NCI-H510A treated with DMSO at 0.1 percent for 48 hours (cell line): ENCODE measurements at regions not wholly inside any gene's neighbourhood (a gene's known extent, or its start where the extent isn't known, plus 50 kb on each side); places are given as distances from the start of the nearest gene placed in this dataset.

Experiments
- DNase-seq: peaks from one replicate; lab custom pipeline; 2025; lab: John Stamatoyannopoulos, UW

DNA sequence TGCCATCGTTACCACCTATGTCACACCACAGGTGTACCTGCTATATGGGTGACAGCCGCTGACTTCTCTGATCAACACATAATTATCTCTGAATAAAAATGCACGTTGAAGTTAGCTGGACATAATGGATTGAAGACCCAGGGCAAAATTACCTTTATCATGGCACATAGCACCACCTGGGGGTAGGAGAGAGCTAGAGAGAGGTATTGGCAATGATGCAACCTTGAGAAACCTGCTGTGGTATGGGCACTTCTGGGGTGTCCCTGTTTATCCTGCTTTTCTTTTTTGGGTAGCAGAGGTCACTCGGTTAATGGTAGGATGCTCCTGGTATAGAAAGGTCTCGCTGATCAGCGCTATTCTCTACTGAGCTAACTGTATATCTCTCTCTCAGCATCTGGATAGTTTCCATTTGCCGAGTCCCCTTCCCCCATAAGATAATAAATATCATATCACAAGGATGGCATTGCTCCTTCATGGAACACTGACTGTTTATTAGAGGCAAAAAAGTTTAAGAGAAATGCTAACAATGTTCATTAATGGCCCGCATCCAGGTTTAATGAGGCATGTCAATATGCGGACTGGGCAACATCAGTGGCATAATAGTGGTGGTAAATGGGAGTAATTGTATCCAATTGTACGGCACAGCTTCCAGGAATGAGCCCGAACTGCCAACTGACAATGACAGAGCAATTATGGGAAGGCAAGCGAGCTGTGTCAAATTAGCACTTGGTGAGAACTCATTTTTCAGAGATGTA lies 323.1 kb downstream of the TFEC start:
- peak; percentile 57 for DNase-seq

- DNase-seq, result no peak
Observed at GRCh38 chr7:115704884-115705283, 325.7 kb downstream of the TFEC start.

DNA sequence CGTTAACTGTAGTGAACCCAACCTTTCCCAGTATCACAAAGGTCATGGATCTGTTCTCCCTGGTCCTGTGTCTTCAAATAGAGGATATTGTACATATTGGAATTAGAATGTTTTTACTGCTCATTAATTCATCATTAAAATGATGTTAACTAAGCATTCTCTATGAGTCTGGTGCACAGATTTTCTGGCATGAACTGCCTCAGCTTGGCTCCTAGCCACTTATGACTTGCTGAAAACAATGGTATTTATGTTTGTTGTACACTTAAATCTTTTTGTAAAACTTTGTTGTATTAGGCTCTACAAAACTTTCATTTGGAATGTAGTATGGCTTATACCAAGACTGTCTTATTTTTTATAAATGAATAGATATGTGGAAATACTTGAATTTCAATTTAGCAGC lies 329.4 kb downstream of the TFEC start:
- no peak for DNase-seq

GRCh38 chr7:115694424-115694823 lies 336.1 kb downstream of the TFEC start:
- DNase-seq, result no peak

- no peak for DNase-seq
Observed at GRCh38 chr7:115693779-115694178, 336.8 kb downstream of the TFEC start.

- DNase-seq, result no peak
Observed at GRCh38 chr7:115689941-115690340, 340.6 kb downstream of the TFEC start.

GRCh38 chr7:115683093-115683492 lies 347.5 kb downstream of the TFEC start:
- DNase-seq, result no peak

DNA sequence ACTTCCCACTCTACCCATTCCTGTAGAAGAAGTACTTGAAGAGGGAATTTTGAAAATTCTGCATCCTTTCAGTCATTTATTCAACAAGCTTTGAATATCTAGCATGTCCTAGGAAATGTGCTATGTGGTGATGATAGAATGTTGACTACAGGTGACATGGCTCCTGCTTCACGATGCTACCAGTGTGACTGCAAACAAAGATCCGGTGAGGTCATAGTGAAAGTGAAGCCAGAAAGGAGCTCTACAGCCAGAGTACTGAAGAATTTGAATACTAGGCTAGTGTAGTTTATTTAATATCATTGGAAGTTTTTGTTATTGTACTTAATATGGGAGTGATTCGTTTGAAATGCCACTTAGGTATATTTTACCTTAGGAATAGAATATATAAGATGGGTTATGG lies 348.1 kb downstream of the TFEC start:
- no peak for DNase-seq

DNA sequence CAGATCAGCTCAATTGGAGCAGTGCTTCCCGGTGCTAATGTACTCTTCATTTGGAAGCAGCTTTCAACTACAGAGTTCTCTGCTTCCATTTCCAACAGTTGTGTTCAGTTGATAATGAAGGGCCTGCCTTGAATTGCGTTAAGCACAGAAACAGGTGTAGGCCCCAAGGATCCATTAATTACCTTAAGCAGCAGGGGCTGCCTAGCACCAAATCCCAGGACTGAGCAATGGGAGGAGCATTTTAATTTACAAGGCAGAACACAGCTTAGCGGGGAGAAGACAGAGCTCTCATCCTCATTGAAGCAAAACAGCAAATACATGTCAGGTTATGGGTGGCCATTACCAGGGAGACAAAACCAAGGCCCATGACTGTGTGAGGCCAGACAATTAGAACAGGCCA lies 349.6 kb downstream of the TFEC start:
- no peak for DNase-seq

DNA sequence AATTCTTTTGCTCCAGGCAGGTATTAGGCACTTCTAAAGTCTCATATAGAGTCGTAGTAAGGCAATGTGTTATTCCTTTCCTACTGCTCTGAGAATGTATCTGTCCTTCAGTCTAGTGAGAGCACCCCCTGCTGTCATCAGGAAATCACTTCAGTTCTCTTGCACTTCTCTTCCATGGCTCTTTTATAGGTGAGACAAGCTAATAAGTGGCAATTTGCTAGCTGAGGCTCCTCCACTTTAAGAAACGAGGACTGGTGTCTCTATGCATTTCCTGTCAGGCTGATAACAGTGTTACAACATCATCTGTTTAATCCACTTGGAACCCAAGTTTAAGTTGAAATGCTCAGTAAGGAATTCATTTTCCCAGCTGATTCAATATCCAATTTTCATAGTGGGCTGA lies 350.6 kb downstream of the TFEC start:
- DNase-seq, result peak; percentile 13

- no peak for DNase-seq
Observed at GRCh38 chr7:115679423-115679822, 351.1 kb downstream of the TFEC start.

- DNase-seq, result no peak
Observed at GRCh38 chr7:115678086-115678982, 352.2 kb downstream of the TFEC start.

GRCh38 chr7:115676707-115677106 lies 353.9 kb downstream of the TFEC start:
- DNase-seq, result no peak

DNA sequence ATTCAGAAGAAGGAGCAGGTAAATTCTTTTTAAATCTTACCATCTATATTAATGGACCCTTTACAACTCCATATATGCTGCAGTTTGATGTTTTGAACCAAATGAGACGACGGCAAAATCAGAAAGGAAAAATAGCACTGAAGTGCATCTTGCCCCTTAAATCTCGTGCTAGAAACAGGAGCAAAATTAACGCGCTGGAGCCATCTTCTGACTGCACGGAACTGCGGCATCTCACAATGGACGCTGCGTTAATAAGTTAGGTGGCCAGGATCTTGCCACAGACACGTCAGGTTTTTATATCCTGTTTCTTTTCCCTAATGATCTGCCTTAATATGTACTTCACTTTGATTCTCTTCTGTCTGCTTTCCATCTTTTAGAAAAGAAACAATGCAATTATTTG lies 354.5 kb downstream of the TFEC start:
- peak; percentile 55 for DNase-seq

GRCh38 chr7:115674467-115675024 lies 356.0 kb downstream of the TFEC start:
- DNase-seq, result no peak

- no peak for DNase-seq
Observed at GRCh38 chr7:115672024-115672423, 358.5 kb downstream of the TFEC start.

DNA sequence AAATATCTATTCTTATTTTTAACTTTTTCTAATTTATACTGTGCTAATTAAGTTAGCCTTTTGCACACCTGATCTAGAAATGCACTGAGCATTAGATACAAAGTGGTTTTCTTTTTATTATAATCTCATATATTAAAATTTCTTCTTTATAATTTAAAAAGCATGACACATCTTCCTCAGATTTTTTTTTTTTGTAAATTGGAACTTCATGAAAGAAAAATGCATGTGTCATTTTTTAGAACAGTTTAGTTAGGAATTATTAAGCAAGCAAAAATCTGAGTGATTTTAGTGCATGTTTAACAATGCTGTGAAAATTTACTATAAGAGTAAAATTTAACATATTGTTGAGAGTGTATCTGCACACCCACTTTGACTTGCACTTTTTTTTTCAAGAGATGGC lies 367.9 kb downstream of the TFEC start:
- no peak for DNase-seq

DNA sequence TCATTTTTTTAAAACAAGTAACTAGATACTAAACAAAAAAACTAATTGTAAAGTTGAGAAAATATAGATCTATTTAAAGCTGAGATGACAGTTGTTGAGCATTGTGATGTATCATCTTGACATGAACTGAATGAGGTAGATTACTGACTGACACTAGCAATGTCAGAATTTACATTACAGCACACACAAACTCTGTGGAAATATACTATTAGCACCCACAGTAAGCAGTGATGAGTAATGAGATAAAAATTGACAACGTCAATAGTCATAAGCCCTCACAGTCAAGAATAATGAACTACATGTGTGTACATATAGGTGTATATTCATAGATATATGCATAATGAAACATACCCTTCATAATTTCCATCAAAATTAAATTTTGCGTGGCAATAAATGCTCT lies 368.4 kb downstream of the TFEC start:
- no peak for DNase-seq

DNA sequence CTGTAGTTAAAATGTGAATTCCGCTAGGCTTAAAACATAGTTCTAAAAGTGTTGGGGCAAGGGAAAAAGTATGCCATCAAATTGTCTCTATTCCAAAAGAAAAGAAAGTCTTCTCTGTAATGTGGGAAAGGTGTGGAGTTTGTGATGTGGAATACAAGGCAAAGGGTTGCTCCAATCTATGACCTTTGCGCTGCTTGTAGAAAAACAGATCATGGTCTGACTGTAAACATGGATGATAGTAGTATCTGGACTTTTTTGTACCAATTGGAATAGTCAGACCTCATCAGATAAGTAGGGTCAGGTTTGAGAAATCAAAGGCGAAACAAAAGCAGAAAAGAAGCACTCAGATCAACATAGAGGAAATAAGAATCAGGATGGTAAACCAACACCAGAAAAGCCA lies 372.3 kb downstream of the TFEC start:
- no peak for DNase-seq

GRCh38 chr7:115654384-115655214 lies 376.0 kb downstream of the TFEC start:
- no peak for DNase-seq

GRCh38 chr7:115649429-115649828 lies 381.1 kb downstream of the TFEC start:
- DNase-seq, result no peak

DNA sequence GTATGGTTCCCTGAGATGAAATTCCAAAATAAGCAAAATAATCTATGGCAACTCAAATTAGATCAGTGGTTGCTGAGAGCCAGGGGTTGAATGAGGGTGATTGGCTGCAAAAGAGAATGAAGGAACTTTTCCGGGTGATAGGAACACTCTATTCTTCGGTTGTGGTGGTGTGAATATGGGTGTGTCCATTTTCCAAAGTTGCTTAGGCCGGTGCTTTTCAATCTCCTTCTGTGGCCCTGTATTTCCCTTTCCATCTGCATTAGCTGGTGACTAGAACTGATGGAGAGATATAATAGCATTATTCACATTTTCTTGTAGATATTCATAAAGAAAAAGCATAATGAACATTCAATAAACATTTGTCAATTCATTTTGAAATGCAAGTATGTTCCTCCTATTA lies 382.9 kb downstream of the TFEC start:
- DNase-seq, result no peak
